ENCODE measurements at regions not wholly inside any gene's neighbourhood (a gene's known extent, or its start where the extent isn't known, plus 50 kb on each side); places are given as distances from the start of the nearest gene placed in this dataset.

- TF ChIP-seq CTCF (IDR thresholded peaks at IDR 0.05; ENCODE audit: extremely low read depth, insufficient read depth, missing control alignments): no peak
- DNase-seq (ENCODE audit: low spot score): no peak
- in situ Hi-C loops (cut with MboI; ENCODE audit: low pct_unique_long_range_greater_than_20kb, low sequenced_read_pairs, unreplicated experiment): no loop called here
These were observed 58.1 kb upstream of the SATB1 start for GRCh38 chr3:18483226-18483625.

GRCh38 chr3:18481946-18482548, 56.9 kb upstream of the SATB1 start:
- no peak for TF ChIP-seq CTCF (IDR thresholded peaks at IDR 0.05; ENCODE audit: extremely low read depth, insufficient read depth, missing control alignments)
- no peak for DNase-seq (ENCODE audit: low spot score)
- in situ Hi-C loops (cut with MboI; ENCODE audit: low pct_unique_long_range_greater_than_20kb, low sequenced_read_pairs, unreplicated experiment): no loop called here

- DNase-seq (ENCODE audit: low spot score): no peak
- in situ Hi-C loops (cut with MboI; ENCODE audit: low pct_unique_long_range_greater_than_20kb, low sequenced_read_pairs, unreplicated experiment): no loop called here
- no peak for TF ChIP-seq CTCF (IDR thresholded peaks at IDR 0.05; ENCODE audit: extremely low read depth, insufficient read depth, missing control alignments)
These were observed 52.5 kb upstream of the SATB1 start for GRCh38 chr3:18477620-18478019.

All from GM13977 (cell line).